Thyroid gland (tissue), 4 donors: ENCODE measurements at regions not wholly inside any gene's neighbourhood (a gene's known extent, or its start where the extent isn't known, plus 50 kb on each side); places are given as distances from the start of the nearest gene placed in this dataset.

Source experiments
- DNase-seq, 2 donors: peaks; one replicate each; pipeline ENCODE4 v3.0.0-alpha.2; 2019
- H3K27ac ChIP-seq, 3 donors: fragments of 200-600 bp; sonication (generic); 1 replicate in 2 of 3; 2 replicates in 1 of 3; pipeline ENCODE4 v1.5.1; 2016 to 2019; ENCODE audit warnings: mild to moderate bottlenecking in 1 of 3, moderate library complexity in 1 of 3
- H3K27me3 ChIP-seq: fragments of 200-600 bp; sonication (generic); one replicate; pipeline ENCODE4 v1.5.1; 2019
- H3K36me3 ChIP-seq, 2 donors: fragments of 200-600 bp; sonication (generic); one replicate each; pipeline ENCODE4 v1.5.1; 2016 to 2019
- H3K4me1 ChIP-seq, 2 donors: fragments of 200-600 bp; sonication (generic); one replicate each; pipeline ENCODE4 v1.5.1; 2017 to 2019
- H3K4me3 ChIP-seq, 3 donors: fragments of 200-600 bp; sonication (generic); replicated peaks in 1 of 3; 1 replicate in 2 of 3; 2 replicates in 1 of 3; pipeline ENCODE4 v1.5.1; 2016; ENCODE audit warnings: mild to moderate bottlenecking in 1 of 3
- H3K9me3 ChIP-seq: fragments of 200-600 bp; sonication (generic); one replicate; pipeline ENCODE4 v1.5.1; 2017
- POLR2A ChIP-seq, 2 donors: fragments of 450-650 bp; IDR thresholded peaks; one replicate each; pipeline ENCODE4 v1.6.1; 2017; ENCODE audit warnings: antibody characterized with exemption in 2 of 2, mild to moderate bottlenecking in 2 of 2, moderate library complexity in 1 of 2
- WGBS, 2 donors: methylation state at CpG; one replicate each; pipeline ENCODE4 v1.1.5; 2017; 5-methylcytosine and 5-hydroxymethylcytosine counted together
- intact Hi-C: fragments of 100-400 bp; cut with DNase I; formaldehyde crosslinking; loops from one replicate; pipeline ENCODE4 v1.15.1; 2023
- TF ChIP-seq, protein P1 (sequence below), 6 experiments: fragments of 200-600 bp in 3 of 6; fragments of 450-650 bp in 3 of 6; sonication (generic) in 3 of 6; IDR thresholded peaks; one replicate each; pipeline ENCODE4 v1.5.1; 2016 to 2019; ENCODE audit warnings: antibody characterized with exemption in 6 of 6, mild to moderate bottlenecking in 2 of 6, inconsistent platforms in 1 of 6, moderate library complexity in 1 of 6

DNA sequence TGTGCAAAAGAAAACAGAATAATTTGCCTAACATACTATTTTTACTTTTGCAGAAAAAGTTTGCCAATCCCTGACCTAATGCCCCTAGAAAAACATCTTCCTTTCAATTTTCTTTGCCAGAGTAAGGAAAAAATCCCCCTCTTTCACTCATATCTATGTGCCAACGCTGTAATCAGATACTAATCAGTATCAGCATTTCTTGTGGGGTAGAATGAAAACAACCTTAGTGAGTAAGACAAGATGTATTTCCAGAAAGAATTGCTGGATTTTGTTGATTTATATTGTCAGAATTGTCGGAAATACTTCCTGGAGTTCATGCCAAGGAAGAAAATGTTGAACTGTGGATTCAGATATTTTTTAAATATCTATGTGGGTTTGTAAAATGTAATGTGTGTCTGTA, 1893.8 kb downstream of the NCAM2 start:
- 50 to 60% methylated on average over 2 of the region's 2 CpGs for WGBS, 2 donors
- Histone ChIP-seq H3K9me3 (no peaks in the 10 kb centered on the region), H3K4me3 (no peak overlapping the region), H3K27ac (no peak overlapping the region), H3K36me3 (no peaks in the 10 kb centered on the region), H3K27me3 (no peaks in the 10 kb centered on the region), H3K4me1 (no peaks in the 10 kb centered on the region)
- no peak for DNase-seq
- intact Hi-C loops = no loop called here
- TF ChIP-seq, protein P1, sequence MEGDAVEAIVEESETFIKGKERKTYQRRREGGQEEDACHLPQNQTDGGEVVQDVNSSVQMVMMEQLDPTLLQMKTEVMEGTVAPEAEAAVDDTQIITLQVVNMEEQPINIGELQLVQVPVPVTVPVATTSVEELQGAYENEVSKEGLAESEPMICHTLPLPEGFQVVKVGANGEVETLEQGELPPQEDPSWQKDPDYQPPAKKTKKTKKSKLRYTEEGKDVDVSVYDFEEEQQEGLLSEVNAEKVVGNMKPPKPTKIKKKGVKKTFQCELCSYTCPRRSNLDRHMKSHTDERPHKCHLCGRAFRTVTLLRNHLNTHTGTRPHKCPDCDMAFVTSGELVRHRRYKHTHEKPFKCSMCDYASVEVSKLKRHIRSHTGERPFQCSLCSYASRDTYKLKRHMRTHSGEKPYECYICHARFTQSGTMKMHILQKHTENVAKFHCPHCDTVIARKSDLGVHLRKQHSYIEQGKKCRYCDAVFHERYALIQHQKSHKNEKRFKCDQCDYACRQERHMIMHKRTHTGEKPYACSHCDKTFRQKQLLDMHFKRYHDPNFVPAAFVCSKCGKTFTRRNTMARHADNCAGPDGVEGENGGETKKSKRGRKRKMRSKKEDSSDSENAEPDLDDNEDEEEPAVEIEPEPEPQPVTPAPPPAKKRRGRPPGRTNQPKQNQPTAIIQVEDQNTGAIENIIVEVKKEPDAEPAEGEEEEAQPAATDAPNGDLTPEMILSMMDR (IDR thresholded peaks at IDR 0.05) = no peak
- no peak for TF ChIP-seq POLR2A (IDR thresholded peaks at IDR 0.05)

GRCh38 chr21:22892740-22893139, 1894.5 kb downstream of the NCAM2 start:
- Histone ChIP-seq H3K27ac (no peak overlapping the region), H3K27me3 (no peaks in the 10 kb centered on the region), H3K4me1 (no peaks in the 10 kb centered on the region), H3K4me3 (no peak overlapping the region), H3K36me3 (no peaks in the 10 kb centered on the region), H3K9me3 (no peaks in the 10 kb centered on the region)
- intact Hi-C loops = no loop called here
- no peak for TF ChIP-seq POLR2A (IDR thresholded peaks at IDR 0.05)
- TF ChIP-seq, protein P1 (IDR thresholded peaks at IDR 0.05) = no peak
- no peak for DNase-seq
- 87 to 88% methylated on average over 1 of the region's 1 CpG for WGBS, 2 donors

GRCh38 chr21:22898051-22898665, 1899.9 kb downstream of the NCAM2 start:
- H3K9me3 ChIP-seq = no peaks in the 10 kb centered on the region
- no peaks in the 10 kb centered on the region for H3K36me3 ChIP-seq
- H3K27me3 ChIP-seq = no peaks in the 10 kb centered on the region
- intact Hi-C loops = no loop called here
- no peaks in the 10 kb centered on the region for H3K4me1 ChIP-seq
- no peak overlapping the region for H3K4me3 ChIP-seq
- DNase-seq = no peak
- no peak overlapping the region for H3K27ac ChIP-seq
- WGBS, 2 donors = 90 to 97% methylated on average over 5 of the region's 5 CpGs
- TF ChIP-seq POLR2A (IDR thresholded peaks at IDR 0.05) = no peak
- TF ChIP-seq, protein P1 (IDR thresholded peaks at IDR 0.05) = no peak

- TF ChIP-seq, protein P1 (IDR thresholded peaks at IDR 0.05) = no peak
- no peak for TF ChIP-seq POLR2A (IDR thresholded peaks at IDR 0.05)
- Histone ChIP-seq H3K27ac (no peak overlapping the region), H3K9me3 (no peaks in the 10 kb centered on the region), H3K4me1 (no peaks in the 10 kb centered on the region), H3K27me3 (no peaks in the 10 kb centered on the region), H3K36me3 (no peaks in the 10 kb centered on the region), H3K4me3 (no peak overlapping the region)
- DNase-seq = no peak
- intact Hi-C loops = no loop called here
- WGBS, 2 donors = 5 to 6% methylated on average over 2 of the region's 2 CpGs
These were observed 1902.3 kb downstream of the NCAM2 start for GRCh38 chr21:22900490-22900889.

DNA sequence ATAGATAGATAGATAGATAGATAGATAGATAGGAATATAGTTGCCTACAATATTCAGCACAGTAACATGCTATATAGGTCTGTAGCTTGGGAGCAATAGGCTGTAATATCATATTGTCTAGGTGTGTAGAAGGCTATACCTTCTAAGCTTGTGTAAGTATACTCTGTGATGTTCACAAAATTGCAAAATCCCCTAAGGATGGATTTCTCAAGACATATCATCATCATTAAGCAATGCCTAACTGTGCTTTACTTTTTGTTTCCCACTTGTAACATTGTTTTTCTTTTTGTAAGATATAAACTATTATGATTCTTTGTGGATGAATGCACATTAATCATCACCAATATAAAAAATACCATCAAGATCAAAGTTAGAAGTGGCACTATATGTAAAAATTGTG, 1905.6 kb downstream of the NCAM2 start:
- Histone ChIP-seq H3K36me3 (no peaks in the 10 kb centered on the region), H3K9me3 (no peaks in the 10 kb centered on the region), H3K4me1 (no peaks in the 10 kb centered on the region), H3K27ac (no peak overlapping the region), H3K27me3 (no peaks in the 10 kb centered on the region), H3K4me3 (no peak overlapping the region)
- intact Hi-C loops = no loop called here
- no peak for TF ChIP-seq POLR2A (IDR thresholded peaks at IDR 0.05)
- TF ChIP-seq, protein P1 (IDR thresholded peaks at IDR 0.05) = no peak
- no peak for DNase-seq
